COLO668 (cell line): ENCODE measurements at regions not wholly inside any gene's neighbourhood (a gene's known extent, or its start where the extent isn't known, plus 50 kb on each side); places are given as distances from the start of the nearest gene placed in this dataset.

ENCODE experiments used
- DNase-seq: peaks from one replicate; lab custom pipeline; 2025; ENCODE audit not compliant: unreplicated experiment; lab: John Stamatoyannopoulos, UW

DNA sequence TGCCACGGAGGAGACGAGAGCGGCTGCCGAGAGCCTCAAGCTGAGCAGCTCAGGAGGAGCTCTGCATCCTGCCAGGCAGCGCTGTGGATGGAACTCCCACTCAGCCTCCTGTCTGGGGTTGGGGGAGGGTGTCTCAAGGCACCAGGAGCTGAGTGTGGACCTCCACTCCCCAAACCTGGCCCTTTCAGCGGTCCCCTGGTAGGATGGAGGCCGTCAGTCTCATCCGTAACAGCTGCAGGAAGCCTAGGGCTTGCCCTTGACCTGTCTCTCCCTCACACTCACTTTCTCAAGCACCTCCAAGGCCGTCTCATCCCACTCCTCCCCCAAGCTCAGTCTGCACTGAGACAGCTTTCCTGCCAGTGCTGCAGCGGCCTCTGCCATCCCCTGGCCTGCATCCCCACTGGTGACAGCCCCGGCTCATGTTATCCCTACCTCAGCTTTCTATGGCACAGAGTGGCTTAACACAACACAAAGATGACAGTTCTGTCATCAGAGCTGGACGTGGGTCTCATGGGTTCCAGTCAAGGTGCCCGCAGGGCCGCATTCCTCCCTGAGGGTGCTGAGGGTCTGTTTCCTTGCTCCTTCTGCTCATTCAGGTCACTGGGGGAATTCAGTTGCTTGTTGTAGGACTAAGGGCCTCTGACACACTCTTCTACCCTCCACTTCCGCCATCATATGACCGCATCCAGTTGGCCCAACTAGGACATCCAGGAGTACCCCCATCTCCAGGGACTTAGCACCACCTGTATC lies 341.9 kb upstream of the B3GAT1 start:
- no peak for DNase-seq

DNA sequence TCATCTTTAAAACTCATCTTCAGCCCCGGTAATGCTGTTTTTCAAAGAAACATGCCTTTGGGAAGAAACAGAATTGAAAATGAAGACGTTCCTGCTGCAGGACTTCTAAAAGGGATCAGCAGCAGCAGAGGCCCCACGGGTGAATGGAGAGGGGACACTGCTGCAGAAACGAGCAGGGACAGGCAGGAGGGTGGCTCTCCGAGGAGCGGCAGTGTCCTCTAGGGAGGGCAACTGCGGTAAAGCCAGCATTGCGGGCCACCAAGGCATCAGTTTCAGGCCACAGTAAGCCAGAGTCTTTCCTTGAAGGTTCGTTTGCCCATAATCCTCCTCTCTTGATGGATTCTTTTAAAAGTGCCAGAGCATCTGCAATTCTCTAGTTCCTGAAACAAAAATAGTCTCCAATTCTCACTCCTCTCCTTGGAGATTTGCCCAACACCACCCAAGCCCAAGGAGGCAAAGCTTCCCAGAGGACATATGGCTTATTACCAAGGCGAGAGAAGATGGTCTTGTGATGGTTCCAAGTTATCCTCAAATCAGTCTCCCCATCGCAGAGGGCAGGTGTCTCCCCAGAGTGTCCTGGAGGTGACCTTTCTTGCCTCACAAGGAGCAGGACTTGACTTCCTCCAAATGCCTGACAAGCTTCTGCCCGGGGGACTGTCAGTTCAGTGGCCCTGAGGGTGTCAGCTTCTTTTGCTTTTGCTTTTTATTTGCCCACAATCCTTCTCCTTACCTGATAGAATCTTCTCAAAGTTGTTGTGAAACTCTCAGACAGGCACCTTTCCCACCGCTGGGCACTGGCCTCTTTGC lies 341.1 kb upstream of the B3GAT1 start:
- no peak for DNase-seq

DNA sequence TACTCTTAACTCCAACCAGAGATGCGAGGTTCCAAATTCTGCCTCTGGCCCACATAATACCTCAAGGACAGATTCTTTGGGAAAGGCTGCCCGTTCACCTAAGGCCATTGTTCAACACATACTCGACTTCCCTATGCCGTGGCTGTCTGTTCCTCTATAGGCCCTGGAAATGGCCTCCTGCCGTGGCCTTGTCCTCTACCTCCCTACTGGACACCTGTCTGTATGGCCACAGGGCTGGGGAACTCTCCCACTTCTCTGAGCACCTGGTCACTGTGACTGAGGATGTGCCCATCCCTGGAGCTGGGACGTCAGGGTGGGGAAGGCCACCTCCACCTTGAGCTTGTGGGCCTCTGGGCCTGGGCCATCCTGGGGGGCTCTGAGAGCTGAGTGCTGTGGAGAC lies 340.5 kb upstream of the B3GAT1 start:
- DNase-seq: no peak

DNA sequence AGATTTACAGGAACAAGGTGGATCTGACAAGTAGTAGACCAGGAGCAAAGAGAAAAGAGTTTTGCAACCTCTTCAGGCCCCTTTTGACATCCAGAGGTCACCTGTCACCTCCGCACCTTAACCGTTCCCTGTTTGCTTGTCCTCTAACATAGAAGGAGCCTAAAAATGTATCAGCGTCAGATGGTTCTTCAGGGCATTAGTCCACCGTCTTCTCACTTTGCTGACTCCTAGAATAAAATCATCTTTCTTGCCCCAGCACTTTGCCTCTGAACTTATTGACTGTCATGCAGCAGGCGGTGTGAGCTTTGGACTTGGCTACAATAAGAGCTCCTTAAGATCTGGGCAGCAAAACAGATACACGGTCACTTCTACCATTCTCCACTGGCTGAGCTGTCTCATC lies 339.7 kb upstream of the B3GAT1 start:
- DNase-seq: no peak

DNA sequence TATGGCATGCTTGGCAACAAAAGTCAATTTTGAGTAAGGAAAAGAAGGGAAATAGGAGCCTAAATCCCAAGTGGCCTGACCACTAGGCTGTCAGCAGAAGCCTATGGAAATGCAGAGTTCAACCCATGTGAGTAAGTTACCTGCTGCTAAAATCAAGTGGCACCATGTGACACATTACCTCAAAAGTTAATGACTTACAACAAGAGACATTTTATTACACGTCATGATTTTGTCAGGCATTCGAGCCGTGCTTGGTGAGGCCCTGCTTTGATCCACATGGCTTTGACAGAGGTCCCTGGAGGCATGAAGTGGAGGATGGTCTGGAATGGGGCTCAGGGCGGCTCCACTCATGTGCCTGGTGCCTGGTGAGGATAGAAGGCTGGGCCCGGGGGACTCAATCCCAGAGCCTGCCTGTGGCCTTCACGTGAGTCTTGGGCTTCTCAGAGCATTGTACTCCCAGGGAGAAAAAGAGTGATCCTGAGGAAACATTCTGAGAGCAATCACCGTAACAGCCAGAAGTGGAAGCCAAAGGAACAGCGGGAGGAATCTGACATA lies 339.1 kb upstream of the B3GAT1 start:
- DNase-seq: no peak

DNA sequence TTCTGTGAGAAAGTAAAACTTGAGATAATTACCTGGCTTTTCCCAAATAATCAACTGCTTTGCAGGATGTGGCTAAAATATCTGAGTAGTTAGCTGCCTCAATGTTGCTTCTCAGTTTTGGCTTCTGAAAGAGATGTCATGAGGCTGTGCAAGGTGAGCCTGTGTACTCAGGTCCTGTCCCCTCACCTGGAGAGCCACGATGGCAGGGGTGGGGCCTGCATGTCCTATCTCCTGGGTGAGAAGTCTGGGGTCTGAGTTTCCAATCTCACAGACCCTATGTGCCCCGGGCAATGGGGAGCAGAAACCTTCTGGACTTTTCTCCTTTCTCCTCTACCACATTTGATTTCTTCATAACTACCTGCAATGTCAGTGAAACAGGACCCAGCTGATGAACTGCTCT lies 338.6 kb upstream of the B3GAT1 start:
- DNase-seq: no peak

DNA sequence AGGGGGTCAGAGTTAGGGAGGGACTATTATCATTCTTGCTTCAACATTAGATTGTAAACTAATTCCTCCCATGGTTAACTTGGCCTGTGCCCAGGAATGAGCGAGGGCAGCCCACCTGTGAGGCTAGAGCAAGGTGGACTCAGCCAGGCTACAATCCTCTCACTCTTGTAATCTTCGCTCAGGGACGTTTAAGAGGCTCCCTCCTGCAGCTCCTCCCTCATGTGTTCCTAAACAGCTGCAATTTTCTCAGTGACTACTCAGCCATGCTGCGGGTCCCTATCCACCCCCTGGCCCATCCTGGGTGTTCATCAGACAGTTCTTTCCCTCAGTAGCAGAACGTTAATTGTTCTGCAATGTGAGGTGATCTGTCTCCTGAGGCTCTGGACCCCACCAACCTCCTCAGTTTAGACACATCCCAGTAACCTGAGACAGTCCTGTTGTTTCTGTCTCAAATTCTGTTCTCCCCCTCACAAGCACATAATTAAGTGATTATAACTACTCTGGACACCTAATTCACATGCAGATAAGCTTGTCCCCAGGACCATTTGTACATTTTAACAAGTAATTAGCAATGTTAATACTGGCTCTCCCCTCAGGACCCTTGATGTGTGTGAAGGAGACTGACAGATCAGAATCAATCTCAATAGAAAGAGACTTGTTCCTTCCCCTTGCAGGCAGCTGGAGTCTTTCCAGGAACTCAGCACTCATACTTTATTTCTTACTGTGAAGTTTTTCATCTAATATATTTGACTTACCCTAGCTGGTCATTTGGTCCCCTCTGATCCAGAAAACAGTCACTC lies 337.2 kb upstream of the B3GAT1 start:
- DNase-seq: no peak

DNA sequence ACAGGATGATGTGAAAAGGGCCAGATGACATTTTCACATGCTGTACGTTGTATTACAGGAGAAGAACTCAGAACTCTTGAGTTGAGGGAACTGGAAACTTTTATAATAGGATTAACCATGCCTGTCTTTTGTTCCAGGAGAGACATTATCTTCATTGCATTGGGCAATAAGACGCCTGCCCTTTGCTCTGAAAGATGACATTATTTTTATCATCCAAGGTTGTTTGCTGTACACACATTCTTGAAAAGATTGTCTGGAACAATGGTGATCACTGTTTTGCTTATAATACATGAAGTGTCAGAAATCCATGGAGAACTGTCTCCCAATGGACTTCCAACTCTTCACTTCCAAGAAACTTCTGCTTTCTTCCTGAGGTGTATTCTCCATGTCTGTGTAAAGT lies 334.6 kb upstream of the B3GAT1 start:
- DNase-seq: no peak

DNA sequence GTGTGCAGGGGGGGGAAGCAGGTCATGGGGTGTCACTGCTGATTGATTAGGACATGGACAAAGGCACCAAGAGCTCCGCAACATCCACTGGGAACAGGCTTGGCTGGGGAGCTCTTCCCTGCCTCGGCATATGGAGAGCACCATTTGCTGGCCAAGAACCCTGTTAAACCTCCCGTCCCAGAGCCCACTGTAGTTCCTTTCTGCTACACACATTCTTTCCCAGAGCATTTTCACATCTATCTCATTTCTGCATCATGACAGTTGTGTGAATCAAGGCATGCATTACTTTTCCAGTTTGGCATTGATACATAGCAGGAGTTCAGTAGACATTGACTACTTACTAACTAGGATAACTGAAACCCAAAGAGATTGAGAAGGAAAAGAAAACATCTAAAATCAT lies 333.4 kb upstream of the B3GAT1 start:
- no peak for DNase-seq

DNA sequence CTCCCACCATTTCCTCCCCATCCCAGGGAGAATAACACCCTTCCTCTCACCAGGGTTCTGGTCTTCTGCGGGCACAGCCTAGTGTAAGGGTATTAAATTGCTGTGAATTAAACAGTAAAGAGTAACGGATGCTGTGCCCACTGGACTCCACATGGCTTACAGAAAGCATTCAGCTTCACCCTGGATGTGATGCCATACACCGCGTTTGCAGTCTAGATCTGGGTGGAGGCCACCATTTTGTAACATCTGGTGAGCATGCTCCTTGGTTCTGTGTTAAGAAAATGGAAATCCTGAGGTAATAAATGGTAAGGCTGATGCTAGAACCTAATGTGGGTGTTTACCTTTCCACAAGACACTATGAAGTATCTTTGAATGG lies 331.8 kb upstream of the B3GAT1 start:
- no peak for DNase-seq

DNA sequence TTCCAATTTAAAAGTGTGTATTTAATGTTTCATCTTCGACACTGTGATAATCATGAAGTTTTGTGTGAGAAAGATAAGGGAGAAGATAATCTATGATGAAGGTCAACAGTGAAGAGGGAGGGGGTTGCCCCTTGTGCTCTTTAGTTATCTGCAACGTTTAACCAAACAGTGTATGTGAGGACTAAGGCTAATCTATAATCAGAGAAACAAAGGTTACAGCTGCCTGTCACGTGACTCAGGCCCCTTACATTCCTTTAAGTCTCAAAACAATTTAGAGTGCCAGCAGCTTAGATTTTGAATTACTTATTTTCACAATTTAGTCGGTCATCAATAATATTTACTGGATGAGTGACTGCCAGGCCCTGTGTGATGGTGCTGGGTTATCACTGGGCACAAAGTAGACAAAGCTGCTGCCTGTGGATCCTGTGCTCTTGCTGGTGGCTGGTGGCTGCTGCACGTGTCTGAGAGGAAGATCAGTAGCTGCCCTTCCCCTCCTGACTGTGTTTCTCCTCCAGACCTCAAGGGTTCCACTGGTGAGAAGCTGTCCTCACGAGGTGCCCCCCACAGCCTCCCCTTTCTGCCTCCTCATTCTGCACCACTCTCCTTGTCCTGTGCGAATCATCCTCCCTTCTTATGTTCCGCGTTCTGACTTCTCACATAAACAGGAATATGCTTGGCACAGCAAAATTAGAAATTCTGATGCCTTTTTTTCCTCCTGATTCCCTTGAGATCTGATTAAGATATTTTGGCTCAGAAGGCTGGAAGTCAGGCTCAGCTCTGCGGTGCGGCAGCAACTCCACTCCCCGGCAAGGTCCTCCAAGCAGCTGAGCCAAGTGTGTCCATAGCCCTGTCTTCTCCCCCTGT lies 331.1 kb upstream of the B3GAT1 start:
- DNase-seq: no peak

DNA sequence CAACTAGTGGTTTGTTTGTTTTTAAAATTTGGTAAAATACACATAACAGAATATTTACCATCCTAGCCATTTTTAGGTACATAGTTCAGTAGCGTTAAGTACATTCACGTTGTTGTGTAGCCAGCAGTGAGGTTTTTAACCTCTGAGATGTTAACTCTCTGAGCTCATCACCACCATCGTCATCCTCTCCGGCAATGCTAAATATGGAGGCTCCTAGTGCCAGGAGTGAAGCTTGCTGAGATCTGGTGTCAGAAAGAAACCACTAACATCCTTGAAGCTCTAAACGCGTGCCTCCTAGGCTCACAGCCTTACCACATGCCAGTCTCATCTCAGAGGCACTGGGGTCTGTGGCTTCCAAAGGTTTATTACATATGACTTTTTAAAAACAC lies 330.2 kb upstream of the B3GAT1 start:
- DNase-seq: no peak

DNA sequence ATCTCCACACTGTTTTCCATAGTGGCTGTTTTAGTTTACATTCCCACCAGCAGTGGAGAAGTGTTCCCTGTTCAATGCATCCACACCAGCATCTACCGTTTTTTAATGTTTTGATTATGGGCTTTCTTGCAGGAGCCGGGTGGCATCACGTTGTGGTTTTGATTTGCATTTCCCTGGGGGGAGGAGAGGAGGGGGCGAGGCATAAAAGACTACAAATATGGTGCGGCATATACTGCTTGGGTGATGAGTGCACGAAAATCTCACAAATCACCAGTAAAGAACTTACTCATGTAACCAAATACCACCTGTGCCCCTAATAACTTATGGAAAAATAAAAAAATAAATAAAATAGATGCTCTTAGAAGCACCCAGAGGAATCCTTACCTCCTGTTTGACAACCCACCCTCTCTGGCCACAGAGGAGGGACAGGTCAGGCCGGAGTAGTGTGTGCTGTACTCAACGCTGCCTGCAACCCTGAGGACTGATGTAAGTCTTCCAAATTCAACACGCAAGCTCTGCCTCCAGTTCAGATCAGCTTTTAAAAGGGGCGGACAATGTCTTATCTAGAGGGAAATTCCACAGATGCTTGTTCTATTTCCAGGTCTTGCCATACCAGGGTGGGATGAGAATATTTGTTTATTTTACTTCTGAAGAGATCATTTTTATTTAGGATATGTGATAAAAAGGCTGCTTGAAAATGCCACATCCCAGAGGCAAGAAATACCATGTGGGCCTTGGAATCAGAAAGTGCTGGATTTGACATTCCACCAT lies 329.6 kb upstream of the B3GAT1 start:
- DNase-seq: no peak

DNA sequence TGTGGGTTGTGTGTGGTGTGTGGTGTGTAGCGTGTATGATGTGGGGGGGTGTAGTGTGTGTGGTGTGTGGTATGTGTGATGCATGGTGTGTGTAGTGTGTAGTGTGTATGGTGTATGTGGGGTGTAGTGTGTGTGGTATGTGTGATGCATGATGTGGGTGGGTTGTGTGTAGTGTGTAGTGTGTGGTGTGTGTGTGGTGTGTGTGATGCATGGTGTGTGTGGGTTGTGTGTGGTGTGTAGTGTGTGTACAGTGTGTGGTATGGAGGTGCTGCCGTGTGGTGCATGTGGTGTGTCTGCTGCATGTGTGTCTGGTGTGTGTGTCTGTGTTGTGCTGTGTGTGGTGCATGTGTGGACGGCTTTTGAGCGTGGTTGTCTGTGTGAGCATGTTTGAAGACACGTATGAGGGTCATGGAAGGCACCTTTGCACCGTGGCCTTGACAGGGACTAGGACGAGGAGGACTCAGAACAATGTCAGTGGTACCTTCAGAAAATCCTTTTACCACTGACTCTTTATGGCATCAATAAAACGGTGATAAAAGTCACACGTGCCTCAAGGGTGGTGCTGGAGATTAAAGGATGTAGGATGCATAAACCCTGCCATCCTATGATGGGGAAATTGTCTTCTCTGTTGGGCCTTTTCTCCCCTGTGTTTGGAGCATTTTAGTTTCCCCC lies 328.7 kb upstream of the B3GAT1 start:
- no peak for DNase-seq

DNA sequence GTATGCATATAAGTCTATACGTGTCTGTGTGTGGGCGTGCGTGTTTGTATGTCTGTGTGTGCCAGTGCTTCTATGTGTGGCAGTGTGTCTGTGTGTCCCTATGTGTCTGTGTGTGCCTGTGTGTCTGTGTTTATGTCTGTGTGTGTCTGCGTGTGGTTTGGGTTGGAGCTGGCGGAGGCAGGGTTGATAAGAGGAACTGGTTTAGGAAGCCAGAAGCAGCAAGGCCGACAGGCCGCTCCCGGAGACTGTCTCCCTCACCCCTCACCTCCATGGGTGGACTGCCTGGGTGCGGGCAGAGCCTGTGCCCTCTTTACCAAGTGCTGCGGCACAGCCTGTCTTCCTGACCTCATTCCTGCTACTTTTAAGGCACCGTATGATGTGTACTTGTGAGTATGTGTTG lies 327.1 kb upstream of the B3GAT1 start:
- no peak for DNase-seq

DNA sequence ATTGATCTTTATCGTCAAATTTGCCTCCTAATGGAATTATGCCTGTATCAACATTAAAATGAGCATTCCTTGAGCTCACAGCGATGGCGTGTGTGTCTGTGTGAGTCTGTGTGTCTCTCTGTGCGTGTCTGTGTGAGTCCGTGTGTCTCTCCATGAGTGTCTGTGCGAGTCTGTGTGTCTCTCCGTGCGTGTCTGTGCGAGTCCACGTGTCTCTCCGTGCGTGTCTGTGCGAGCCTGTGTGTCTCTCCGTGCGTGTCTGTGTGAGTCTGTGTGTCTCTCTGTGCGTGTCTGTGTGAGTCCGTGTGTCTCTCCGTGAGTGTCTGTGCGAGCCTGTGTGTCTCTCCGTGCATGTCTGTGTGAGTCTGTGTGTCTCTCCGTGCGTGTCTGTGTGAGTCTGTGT lies 326.5 kb upstream of the B3GAT1 start:
- no peak for DNase-seq

DNA sequence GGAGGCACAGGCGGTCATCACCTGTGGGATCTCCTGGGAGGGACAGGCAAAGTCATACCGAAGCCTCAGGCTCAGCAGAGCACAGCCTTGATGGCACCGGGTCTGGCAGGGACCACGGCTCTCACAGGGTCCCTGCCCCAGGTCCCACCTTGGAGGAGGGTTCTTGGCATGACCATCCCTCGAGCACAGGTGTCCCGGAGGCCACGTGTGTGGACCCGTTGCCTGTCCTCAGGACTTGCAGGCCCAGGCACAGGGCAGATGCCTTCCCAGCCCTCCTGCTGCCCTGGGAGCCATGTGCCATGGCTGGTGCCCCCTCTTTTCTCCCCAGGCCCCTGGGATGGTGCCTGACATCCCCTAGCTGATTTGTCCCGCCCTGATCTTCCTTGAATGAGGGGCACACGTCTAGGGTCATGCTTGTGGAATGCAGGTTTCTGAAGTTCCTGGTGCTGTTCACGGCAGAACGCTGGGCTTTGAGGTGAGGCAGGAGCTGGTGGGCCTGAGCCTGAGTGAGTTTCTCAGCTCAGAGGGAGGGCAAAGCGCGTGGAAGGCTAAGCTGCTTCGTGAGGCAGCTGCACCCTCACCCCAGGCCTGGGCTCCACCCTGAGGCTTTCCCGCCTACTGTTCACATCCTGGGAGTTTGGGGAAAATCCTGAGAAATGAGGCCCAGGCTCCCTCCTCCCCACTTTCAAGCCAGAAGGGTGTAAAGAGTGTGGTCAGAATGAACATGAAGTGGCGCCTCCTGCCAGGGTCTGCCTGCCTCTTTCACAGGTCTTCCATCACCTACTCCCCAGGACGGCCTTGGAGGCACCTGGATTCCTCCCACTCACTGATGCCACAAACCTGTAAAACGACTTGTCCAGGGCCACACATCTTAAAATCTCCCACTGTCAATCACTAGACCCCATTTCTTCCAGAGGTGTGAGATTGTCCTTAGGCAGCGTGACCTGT lies 325.8 kb upstream of the B3GAT1 start:
- no peak for DNase-seq

DNA sequence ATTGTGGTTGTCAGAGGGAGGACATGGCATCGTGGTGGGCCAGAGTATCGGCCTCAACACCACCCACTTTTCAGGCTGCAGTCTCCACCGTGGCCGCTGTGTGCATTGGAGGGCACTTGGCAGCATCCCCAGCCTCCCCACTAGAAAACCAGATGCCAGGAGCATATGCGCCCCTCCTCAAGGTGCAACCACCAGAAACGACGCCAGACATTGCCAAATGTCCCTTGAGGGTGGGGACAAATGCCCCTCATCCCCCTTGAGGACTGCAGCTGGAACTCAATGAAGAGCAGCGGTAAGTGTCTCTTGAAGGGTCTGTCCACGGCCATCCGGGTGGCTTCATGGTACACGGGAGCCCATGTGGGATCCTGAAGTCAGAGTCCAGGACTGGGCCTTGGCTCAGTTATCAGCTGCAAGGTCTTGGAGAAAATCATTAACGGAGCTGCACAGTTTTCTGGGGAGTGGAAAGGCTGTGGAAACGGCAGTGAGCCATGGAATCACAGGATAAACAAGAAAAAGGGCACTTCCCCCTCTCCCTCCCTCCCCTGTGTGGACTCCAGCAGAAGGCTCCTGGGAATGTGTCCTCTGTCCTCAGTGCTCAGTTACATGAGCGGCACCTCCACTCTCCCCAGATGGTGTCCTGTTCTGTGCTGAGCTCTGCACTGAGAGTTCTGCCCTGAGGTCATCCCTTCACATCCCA lies 324.4 kb upstream of the B3GAT1 start:
- no peak for DNase-seq
